ENCODE measurements at regions not wholly inside any gene's neighbourhood (a gene's known extent, or its start where the extent isn't known, plus 50 kb on each side); places are given as distances from the start of the nearest gene placed in this dataset.

DNA sequence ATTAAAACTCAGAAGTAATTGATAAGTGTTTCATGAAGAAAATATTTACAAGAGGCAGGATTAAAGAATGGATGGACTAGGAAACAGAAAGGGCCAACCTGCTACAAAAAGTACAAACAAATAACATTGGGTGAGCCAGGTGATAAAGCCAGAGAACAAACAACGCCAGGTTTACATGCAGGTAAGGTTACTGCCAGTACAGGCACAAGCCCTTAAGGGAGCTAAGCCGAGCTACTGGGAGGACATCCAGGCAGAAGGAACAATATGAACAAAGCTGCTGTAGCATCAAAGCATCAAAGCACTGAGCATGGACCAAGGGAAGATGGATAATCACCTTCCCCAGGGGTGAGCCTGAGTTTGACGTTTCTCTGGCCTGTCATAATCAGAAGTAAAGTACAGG, 380.7 kb downstream of the SEC16B start:
- TF ChIP-seq POLR2A (IDR thresholded peaks at IDR 0.05; ENCODE audit: low read depth, low read length) = no peak
- no peak for TF ChIP-seq TAF1 (IDR thresholded peaks at IDR 0.05; ENCODE audit: borderline replicate concordance, low read depth, low read length)
- TF ChIP-seq POLR2AphosphoS5 (IDR thresholded peaks at IDR 0.05; ENCODE audit: low read depth, low read length) = no peak

Data from GM12892 (cell line).